Ascending aorta (tissue), 2 donors: ENCODE measurements at regions not wholly inside any gene's neighbourhood (a gene's known extent, or its start where the extent isn't known, plus 50 kb on each side); places are given as distances from the start of the nearest gene placed in this dataset.

ENCODE experiments used
- DNase-seq, 2 donors: peaks; one replicate each; pipeline ENCODE4 v3.0.0-alpha.2; 2019; ENCODE audit warnings: low spot score in 2 of 2
- H3K27ac ChIP-seq, 2 donors: fragments of 200-600 bp; sonication (generic); one replicate each; pipeline ENCODE4 v1.5.1; 2016 to 2017; ENCODE audit warnings: mild to moderate bottlenecking in 1 of 2
- H3K27me3 ChIP-seq: fragments of 200-600 bp; sonication (generic); one replicate; pipeline ENCODE4 v1.5.1; 2017
- H3K36me3 ChIP-seq, 2 donors: fragments of 200-600 bp; sonication (generic); one replicate each; pipeline ENCODE4 v1.5.1; 2016
- H3K4me1 ChIP-seq, 2 donors: fragments of 200-600 bp; sonication (generic); one replicate each; pipeline ENCODE4 v1.5.1; 2016 to 2017; ENCODE audit warnings: mild to moderate bottlenecking in 1 of 2
- H3K4me3 ChIP-seq, 2 donors: fragments of 200-600 bp; sonication (generic); one replicate each; pipeline ENCODE4 v1.5.1; 2016 to 2017; ENCODE audit warnings: mild to moderate bottlenecking in 1 of 2
- H3K9me3 ChIP-seq, 2 donors: fragments of 200-600 bp; sonication (generic); one replicate each; pipeline ENCODE4 v1.5.1; 2016
- CTCF ChIP-seq, 3 experiments: fragments of 200-600 bp in 2 of 3; fragments of 450-650 bp in 1 of 3; sonication (generic) in 2 of 3; IDR thresholded peaks; one replicate each; pipeline ENCODE4 v1.5.1; 2016 to 2019; ENCODE audit warnings: antibody characterized with exemption in 3 of 3, mild to moderate bottlenecking in 1 of 3, moderate library complexity in 1 of 3
- intact Hi-C: fragments of 100-400 bp; cut with DNase I; formaldehyde crosslinking; loops from one replicate; pipeline ENCODE4 v1.15.1; 2023

DNA sequence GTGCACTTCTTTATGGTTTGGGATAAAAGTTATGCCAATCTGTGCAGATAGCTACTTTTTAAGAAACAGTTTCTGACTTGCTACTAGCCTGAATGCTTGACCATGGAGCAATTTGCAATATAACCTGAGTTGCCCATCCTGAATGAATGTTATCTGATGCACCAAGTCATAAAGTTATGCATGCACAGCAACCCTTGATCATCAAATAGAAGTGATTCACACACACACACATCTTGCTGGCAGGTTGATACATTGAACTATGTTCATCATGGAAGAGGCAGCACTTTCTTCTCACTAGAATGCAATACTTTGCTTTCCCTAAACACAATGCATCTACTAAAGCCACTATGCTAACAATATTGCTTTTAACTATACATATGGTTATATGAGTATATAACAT, 311.5 kb downstream of the RFC3 start:
- Histone ChIP-seq H3K27ac (no peak overlapping the region), H3K4me1 (peaks cover 0 to 3% of the 10 kb centered on the region in 2 donors), H3K36me3 (no peaks in the 10 kb centered on the region), H3K27me3 (no peaks in the 10 kb centered on the region), H3K4me3 (no peak overlapping the region), H3K9me3 (no peaks in the 10 kb centered on the region)
- no peak for DNase-seq
- intact Hi-C loops, result no loop called here
- no peak for TF ChIP-seq CTCF (IDR thresholded peaks at IDR 0.05)

GRCh38 chr13:34137200-34137599, 319.3 kb downstream of the RFC3 start:
- TF ChIP-seq CTCF (IDR thresholded peaks at IDR 0.05), result no peak
- H3K4me1 ChIP-seq, result no peaks in the 10 kb centered on the region
- H3K27me3 ChIP-seq, result no peaks in the 10 kb centered on the region
- H3K36me3 ChIP-seq, result no peaks in the 10 kb centered on the region
- H3K4me3 ChIP-seq, result no peak overlapping the region
- DNase-seq, result no peak
- peaks cover 0 to 10% of the 10 kb centered on the region in 2 donors for H3K9me3 ChIP-seq
- no peak overlapping the region for H3K27ac ChIP-seq
- intact Hi-C loops, result no loop called here

DNA sequence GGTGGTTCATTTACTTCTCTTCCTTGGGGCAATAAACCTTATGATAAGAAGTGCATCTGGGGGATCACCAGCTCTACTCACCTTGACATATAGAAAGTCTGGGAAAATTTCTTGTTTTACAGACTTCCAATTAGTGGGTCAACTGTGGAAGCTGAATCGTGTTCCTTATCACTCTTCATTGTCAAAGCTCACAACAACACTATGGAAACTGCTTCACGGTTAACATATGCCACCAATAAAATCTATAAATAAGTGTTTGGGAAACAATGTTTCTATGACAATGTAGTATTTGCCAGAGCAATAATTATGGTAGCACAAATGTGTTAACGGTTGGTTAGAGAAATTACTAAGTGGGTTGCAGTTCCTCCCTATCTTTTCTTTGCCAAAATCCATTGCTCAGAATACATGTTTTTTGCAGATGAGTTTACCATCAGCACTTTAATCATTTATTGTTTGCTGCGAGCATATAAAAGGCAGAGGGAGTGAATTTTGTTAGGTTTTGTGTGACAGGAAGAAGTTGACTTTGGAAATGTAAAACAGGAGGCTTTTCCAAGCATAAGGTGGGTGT, 321.8 kb downstream of the RFC3 start:
- no peak for TF ChIP-seq CTCF (IDR thresholded peaks at IDR 0.05)
- intact Hi-C loops, result no loop called here
- no peaks in the 10 kb centered on the region for H3K36me3 ChIP-seq

GRCh38 chr13:34143637-34144036, 325.7 kb downstream of the RFC3 start:
- Histone ChIP-seq H3K9me3 (no peaks in the 10 kb centered on the region), H3K36me3 (no peaks in the 10 kb centered on the region), H3K27me3 (no peaks in the 10 kb centered on the region), H3K4me1 (no peaks in the 10 kb centered on the region), H3K27ac (no peak overlapping the region), H3K4me3 (no peak overlapping the region)
- no peak for DNase-seq
- TF ChIP-seq CTCF (IDR thresholded peaks at IDR 0.05), result no peak
- intact Hi-C loops, result no loop called here

More for the DNA sequence above, 321.8 kb downstream of the RFC3 start:
- Histone ChIP-seq H3K4me3 (no peak overlapping the region), H3K27me3 (no peaks in the 10 kb centered on the region), H3K4me1 (no peaks in the 10 kb centered on the region), H3K9me3 (peaks cover 0 to 10% of the 10 kb centered on the region in 2 donors), H3K27ac (no peak overlapping the region)
- no peak for DNase-seq

- no peaks in the 10 kb centered on the region for H3K4me1 ChIP-seq
- H3K27me3 ChIP-seq, result no peaks in the 10 kb centered on the region
- no peak overlapping the region for H3K4me3 ChIP-seq
- no peak for TF ChIP-seq CTCF (IDR thresholded peaks at IDR 0.05)
- no peaks in the 10 kb centered on the region for H3K36me3 ChIP-seq
- intact Hi-C loops, result no loop called here
- DNase-seq, result no peak
- no peak overlapping the region for H3K27ac ChIP-seq
- H3K9me3 ChIP-seq, result no peaks in the 10 kb centered on the region
Measured at GRCh38 chr13:34144142-34144541, 326.2 kb downstream of the RFC3 start.

- Histone ChIP-seq H3K27me3 (no peaks in the 10 kb centered on the region), H3K36me3 (no peaks in the 10 kb centered on the region), H3K4me1 (no peaks in the 10 kb centered on the region), H3K4me3 (no peak overlapping the region), H3K9me3 (no peaks in the 10 kb centered on the region), H3K27ac (no peak overlapping the region)
- DNase-seq, result no peak
- no peak for TF ChIP-seq CTCF (IDR thresholded peaks at IDR 0.05)
- intact Hi-C loops, result no loop called here
Measured at GRCh38 chr13:34145061-34145460, 327.1 kb downstream of the RFC3 start.
